GM12878 (cell line): ENCODE measurements at regions not wholly inside any gene's neighbourhood (a gene's known extent, or its start where the extent isn't known, plus 50 kb on each side); places are given as distances from the start of the nearest gene placed in this dataset.

Source experiments
- POLR2A ChIP-seq: IDR thresholded peaks from 2 replicates; pipeline ENCODE4 v1.6.1; 2011; ENCODE audit warnings: low read depth, mild to moderate bottlenecking, low read length
- RBBP5 ChIP-seq: fragments of 200-600 bp; sonication (generic); conservative IDR thresholded peaks from 2 replicates; pipeline ENCODE4 v1.6.1; 2016
- TF ChIP-seq, protein P1 (sequence below): IDR thresholded peaks from 2 replicates; pipeline ENCODE4 v1.6.1; 2011; ENCODE audit warnings: borderline replicate concordance, low read depth, mild to moderate bottlenecking, moderate library complexity, mixed read lengths, low read length; ENCODE audit not compliant: insufficient read depth; ENCODE audit errors: extremely low read length

DNA sequence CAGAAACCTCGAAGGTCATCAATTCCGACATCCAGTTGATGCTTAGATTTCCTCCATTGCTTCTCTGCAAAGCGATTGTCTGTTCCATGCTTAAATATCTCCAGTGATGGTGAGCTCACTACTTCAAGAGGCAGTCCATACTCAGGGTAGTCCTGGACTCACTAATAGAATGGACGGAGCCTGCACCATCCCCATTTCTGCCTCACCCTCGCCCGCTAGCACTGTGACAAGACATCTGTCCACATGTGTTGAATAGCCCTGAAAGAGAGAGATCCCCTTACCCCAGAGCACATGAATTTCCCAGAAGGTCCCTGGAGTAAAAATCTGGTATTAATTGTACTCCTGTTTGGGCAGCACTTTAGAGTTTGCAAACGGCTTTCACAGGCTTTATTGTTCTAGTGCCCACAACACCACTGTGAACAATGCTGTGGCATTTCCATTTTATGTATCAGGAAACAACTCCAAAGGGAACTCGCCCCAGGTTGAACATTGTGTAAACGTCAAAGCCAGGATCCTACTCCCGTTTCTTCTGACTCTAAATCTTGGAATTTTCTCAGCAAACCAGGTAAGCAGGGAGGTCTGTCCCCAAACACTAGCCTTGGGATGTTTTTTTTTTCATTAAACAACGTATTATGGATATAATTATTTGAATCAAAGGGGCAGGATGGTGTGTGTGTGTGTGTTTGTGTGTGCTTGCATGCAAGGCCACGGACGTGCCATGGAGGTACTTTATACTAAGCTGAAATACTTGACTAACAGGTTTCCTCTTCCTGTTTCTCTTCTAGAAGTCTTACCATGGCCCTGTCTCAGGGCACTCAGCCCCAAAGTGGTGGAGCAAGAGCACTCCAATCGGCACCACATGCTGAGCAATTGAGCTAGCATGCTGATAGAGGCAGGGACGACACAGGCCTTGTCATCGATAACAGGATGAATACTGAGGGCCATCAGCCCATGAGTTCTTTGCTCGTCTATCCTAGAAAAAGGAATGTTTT, 198.3 kb downstream of the OPA1 start:
- TF ChIP-seq, protein P1, sequence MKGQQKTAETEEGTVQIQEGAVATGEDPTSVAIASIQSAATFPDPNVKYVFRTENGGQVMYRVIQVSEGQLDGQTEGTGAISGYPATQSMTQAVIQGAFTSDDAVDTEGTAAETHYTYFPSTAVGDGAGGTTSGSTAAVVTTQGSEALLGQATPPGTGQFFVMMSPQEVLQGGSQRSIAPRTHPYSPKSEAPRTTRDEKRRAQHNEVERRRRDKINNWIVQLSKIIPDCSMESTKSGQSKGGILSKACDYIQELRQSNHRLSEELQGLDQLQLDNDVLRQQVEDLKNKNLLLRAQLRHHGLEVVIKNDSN, result no peak
- no peak for TF ChIP-seq RBBP5
- TF ChIP-seq POLR2A, result no peak
